A673 (cell line): ENCODE measurements at regions not wholly inside any gene's neighbourhood (a gene's known extent, or its start where the extent isn't known, plus 50 kb on each side); places are given as distances from the start of the nearest gene placed in this dataset.

Source experiments
- BruUV-seq: library from RNA; stranded (reverse); fragments of 400-500 nt; replicated peaks from 2 replicates; lab custom pipeline; 2021; lab: Mats Ljungman, UMichigan
- CTCF ChIA-PET: fragments of 300-600 bp; sonication (Branson Sonifier 250); formaldehyde crosslinking; loops from one replicate; lab custom pipeline; 2022; ENCODE audit warnings: antibody characterized with exemption; lab: Charles Lee
- POLR2A ChIA-PET: fragments of 300-600 bp; sonication (Branson Sonifier 250); formaldehyde crosslinking; loops from one replicate; lab custom pipeline; 2022; ENCODE audit warnings: antibody characterized with exemption; ENCODE audit not compliant: low non-redundant PET; lab: Charles Lee
- DNase-seq: peaks from one replicate; pipeline ENCODE4 v3.0.0-alpha.2; 2015; ENCODE audit warnings: low spot score
- H3K27ac ChIP-seq: fragments of 200-600 bp; sonication (generic); 2 replicates; pipeline ENCODE4 v1.5.1; 2016; ENCODE audit warnings: mixed run types, low read depth, mild to moderate bottlenecking, mixed read lengths, antibody characterized with exemption, low read length; ENCODE audit not compliant: poor library complexity, severe bottlenecking
- H3K27me3 ChIP-seq: fragments of 200-600 bp; sonication (generic); replicated peaks from 2 replicates; pipeline ENCODE4 v1.6.1; 2017; ENCODE audit warnings: mixed run types, low read depth, mild to moderate bottlenecking, mixed read lengths, antibody characterized with exemption, low read length; ENCODE audit not compliant: insufficient read depth, poor library complexity
- H3K36me3 ChIP-seq: fragments of 200-600 bp; sonication (generic); 2 replicates; pipeline ENCODE4 v1.6.1; 2016; ENCODE audit warnings: mixed run types, mild to moderate bottlenecking, mixed read lengths, antibody characterized with exemption, low read length; ENCODE audit not compliant: insufficient read depth, poor library complexity, severe bottlenecking
- H3K4me1 ChIP-seq: fragments of 200-600 bp; sonication (generic); 2 replicates; pipeline ENCODE4 v1.6.1; 2017; ENCODE audit warnings: mixed run types, mild to moderate bottlenecking, mixed read lengths, antibody characterized with exemption, low read length; ENCODE audit not compliant: insufficient read depth, poor library complexity, severe bottlenecking
- H3K4me3 ChIP-seq: fragments of 200-600 bp; sonication (generic); 2 replicates; pipeline ENCODE4 v1.5.1; 2016; ENCODE audit warnings: low read depth, mixed run types, mild to moderate bottlenecking, mixed read lengths, low read length; ENCODE audit not compliant: poor library complexity, severe bottlenecking
- H3K9me3 ChIP-seq: fragments of 200-600 bp; sonication (generic); 2 replicates; pipeline ENCODE4 v1.6.1; 2016; ENCODE audit warnings: mixed run types, low read depth, mild to moderate bottlenecking, mixed read lengths, antibody characterized with exemption, low read length; ENCODE audit not compliant: poor library complexity, severe bottlenecking
- EZH2 ChIP-seq: fragments of 200-600 bp; sonication (generic); IDR thresholded peaks from 2 replicates; pipeline ENCODE4 v1.6.1; 2017; ENCODE audit warnings: borderline replicate concordance, low read depth, mild to moderate bottlenecking, mixed read lengths, antibody characterized with exemption, low read length; ENCODE audit not compliant: poor library complexity, severe bottlenecking
- intact Hi-C: fragments of 100-400 bp; cut with micrococcal nuclease; formaldehyde crosslinking; loops from one replicate; pipeline ENCODE4 v1.10.0; 2022; ENCODE audit not compliant: unreplicated experiment
- TF ChIP-seq, protein P1 (sequence below): fragments of 300-800, 200-600 bp; sonication (generic); conservative IDR thresholded peaks from 2 replicates; pipeline ENCODE4 v1.5.1; 2017; ENCODE audit warnings: low read depth, mild to moderate bottlenecking, antibody characterized with exemption, low read length, moderate library complexity, mixed read lengths

DNA sequence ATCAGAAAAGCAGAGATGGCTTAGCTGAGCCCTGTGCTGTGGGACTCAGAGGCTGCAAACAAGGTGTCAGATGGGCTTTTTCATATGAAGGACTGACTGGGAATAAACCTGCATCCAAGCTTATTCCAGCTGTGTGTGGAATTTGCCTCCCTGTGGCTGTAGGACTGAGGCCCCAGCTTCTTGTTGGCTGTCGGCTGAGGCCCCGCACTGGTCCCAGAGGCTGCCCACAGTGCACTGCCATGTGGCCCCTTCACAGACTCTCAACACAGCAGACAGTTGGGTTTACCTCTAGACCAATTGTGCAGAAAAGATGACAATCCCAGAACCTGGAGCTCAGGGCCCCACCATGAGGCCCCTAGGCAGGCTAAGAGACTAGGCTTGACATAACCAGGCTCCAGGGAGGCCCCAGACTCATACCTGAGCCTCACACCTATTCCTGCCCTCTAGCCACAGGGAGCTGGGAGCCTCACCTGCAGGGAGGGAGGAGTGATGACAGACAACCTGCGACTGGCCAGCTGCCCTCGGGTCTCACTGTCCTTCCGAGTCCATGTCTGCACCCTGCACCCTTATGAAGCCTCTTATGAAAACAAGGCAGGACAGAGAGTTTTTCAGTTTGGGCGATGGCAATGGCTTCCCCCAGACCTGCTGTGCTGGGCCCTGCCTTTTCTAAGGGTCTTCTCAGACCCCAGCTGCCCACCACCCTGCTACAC is 615.5 kb downstream of the NPHP4 start:
- CTCF ChIA-PET, result no interaction called here

DNA sequence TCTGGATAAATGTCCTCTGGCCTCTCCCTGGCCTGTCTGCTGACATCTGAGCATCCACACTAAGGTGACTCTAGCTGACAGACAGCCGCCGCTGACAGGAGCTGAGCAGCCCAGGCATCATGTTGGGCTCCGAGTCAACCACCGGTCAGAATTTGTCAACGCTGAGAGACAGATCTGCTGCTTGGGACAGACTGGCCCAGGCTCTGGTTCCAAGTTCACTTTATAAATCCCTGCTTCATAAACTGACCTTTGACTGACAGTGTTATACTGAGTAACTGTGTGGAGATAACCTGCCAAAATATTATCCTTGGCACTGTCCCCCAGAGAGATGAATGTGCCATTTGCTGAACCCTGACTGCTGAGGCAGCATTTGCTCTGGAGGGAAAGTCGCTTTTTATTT is 616.7 kb downstream of the NPHP4 start:
- ChIA-PET CTCF (no interaction called here), POLR2A (no interaction called here)
- no peak for DNase-seq
- Histone ChIP-seq H3K9me3 (peaks cover 3% of the 10 kb centered on the region), H3K27me3 (no peaks in the 10 kb centered on the region), H3K4me3 (no peak overlapping the region), H3K27ac (no peak overlapping the region), H3K36me3 (no peaks in the 10 kb centered on the region), H3K4me1 (no peaks in the 10 kb centered on the region)
- BruUV-seq, result no TSS peak
- intact Hi-C loops, result no loop called here
- TF ChIP-seq EZH2, result no peak
- TF ChIP-seq, protein P1, sequence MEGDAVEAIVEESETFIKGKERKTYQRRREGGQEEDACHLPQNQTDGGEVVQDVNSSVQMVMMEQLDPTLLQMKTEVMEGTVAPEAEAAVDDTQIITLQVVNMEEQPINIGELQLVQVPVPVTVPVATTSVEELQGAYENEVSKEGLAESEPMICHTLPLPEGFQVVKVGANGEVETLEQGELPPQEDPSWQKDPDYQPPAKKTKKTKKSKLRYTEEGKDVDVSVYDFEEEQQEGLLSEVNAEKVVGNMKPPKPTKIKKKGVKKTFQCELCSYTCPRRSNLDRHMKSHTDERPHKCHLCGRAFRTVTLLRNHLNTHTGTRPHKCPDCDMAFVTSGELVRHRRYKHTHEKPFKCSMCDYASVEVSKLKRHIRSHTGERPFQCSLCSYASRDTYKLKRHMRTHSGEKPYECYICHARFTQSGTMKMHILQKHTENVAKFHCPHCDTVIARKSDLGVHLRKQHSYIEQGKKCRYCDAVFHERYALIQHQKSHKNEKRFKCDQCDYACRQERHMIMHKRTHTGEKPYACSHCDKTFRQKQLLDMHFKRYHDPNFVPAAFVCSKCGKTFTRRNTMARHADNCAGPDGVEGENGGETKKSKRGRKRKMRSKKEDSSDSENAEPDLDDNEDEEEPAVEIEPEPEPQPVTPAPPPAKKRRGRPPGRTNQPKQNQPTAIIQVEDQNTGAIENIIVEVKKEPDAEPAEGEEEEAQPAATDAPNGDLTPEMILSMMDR, result no peak

More for the DNA sequence above, 615.5 kb downstream of the NPHP4 start:
- BruUV-seq, result no TSS peak
- POLR2A ChIA-PET, result no interaction called here
- no peaks in the 10 kb centered on the region for H3K9me3 ChIP-seq
- H3K4me3 ChIP-seq, result no peak overlapping the region
- TF ChIP-seq EZH2, result no peak
- TF ChIP-seq, protein P1, result no peak
- intact Hi-C loops, result no loop called here
- H3K27ac ChIP-seq, result no peak overlapping the region
- DNase-seq, result no peak
- H3K27me3 ChIP-seq, result no peaks in the 10 kb centered on the region
- H3K4me1 ChIP-seq, result no peaks in the 10 kb centered on the region
- H3K36me3 ChIP-seq, result no peaks in the 10 kb centered on the region

DNA sequence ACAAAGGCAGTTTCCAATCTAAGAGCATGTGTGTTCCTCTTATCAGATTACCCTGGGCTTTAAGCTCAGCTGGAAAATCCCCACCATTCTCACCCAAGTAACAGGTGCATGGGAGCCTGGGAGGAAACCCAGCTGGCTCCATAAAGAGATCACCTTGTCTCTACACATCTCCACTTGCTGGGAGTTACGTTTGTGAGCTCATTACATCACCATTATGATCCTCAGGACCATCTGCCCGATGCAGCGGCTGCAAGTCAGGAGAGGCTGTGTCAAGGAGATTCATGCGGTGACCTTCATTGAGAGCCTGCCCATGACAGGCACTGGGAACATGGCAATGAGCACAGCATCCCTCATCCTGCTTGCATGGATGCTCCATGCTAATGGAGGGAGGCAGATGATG is 618.0 kb downstream of the NPHP4 start:
- DNase-seq, result no peak
- ChIA-PET CTCF (no interaction called here), POLR2A (no interaction called here)
- TF ChIP-seq, protein P1, result no peak
- TF ChIP-seq EZH2, result no peak
- intact Hi-C loops, result no loop called here
- no peaks in the 10 kb centered on the region for H3K36me3 ChIP-seq
- no peaks in the 10 kb centered on the region for H3K4me1 ChIP-seq
- H3K27ac ChIP-seq, result no peak overlapping the region
- peaks cover 3% of the 10 kb centered on the region for H3K9me3 ChIP-seq
- no peaks in the 10 kb centered on the region for H3K27me3 ChIP-seq
- no peak overlapping the region for H3K4me3 ChIP-seq
- no TSS peak for BruUV-seq
